ENCODE measurements at regions not wholly inside any gene's neighbourhood (a gene's known extent, or its start where the extent isn't known, plus 50 kb on each side); places are given as distances from the start of the nearest gene placed in this dataset.

GRCh38 chr6:40770794-40771193 lies 183.6 kb upstream of the LRFN2 start:
- TF ChIP-seq CTCF (conservative IDR thresholded peaks at IDR 0.05 in 1 of 2, IDR thresholded peaks at IDR 0.05 in 1 of 2; ENCODE audit: extremely low read depth in 1 of 2, insufficient read depth in 1 of 2, low read depth in 1 of 2, low read length in 2 of 2), result no peak
- TF ChIP-seq EZH2 (IDR thresholded peaks at IDR 0.05; ENCODE audit: borderline replicate concordance, low read length), result no peak

Data from mammary epithelial cell (primary cell).